ENCODE measurements at regions not wholly inside any gene's neighbourhood (a gene's known extent, or its start where the extent isn't known, plus 50 kb on each side); places are given as distances from the start of the nearest gene placed in this dataset.

GRCh38 chr3:162334537-162334936 lies 837.9 kb downstream of the OTOL1 start:
- TF ChIP-seq CTCF (IDR thresholded peaks at IDR 0.05) (no peak), POLR2A (IDR thresholded peaks at IDR 0.05) (no peak)
